Trophoblast cell (in vitro differentiated cells and primary cell): ENCODE measurements at regions not wholly inside any gene's neighbourhood (a gene's known extent, or its start where the extent isn't known, plus 50 kb on each side); places are given as distances from the start of the nearest gene placed in this dataset.

Experiments
- DNase-seq, 2 donors: peaks; one replicate each; pipeline ENCODE4 v3.0.0-alpha.2; 2016
- H2AFZ ChIP-seq: 2 replicates; pipeline ENCODE4 v1.6.1; 2013; ENCODE audit warnings: low read length, moderate library complexity, mild to moderate bottlenecking; ENCODE audit not compliant: insufficient read depth, poor library complexity
- H2AK5ac ChIP-seq: 2 replicates; pipeline ENCODE4 v1.6.1; 2013; ENCODE audit warnings: mild to moderate bottlenecking, low read length
- H2BK120ac ChIP-seq: 2 replicates; pipeline ENCODE4 v1.6.1; 2013; ENCODE audit warnings: low read length, mild to moderate bottlenecking, moderate library complexity; ENCODE audit not compliant: insufficient read depth, poor library complexity
- H2BK12ac ChIP-seq: 2 replicates; pipeline ENCODE4 v1.6.1; 2013; ENCODE audit warnings: mild to moderate bottlenecking, low read length, moderate library complexity
- H2BK5ac ChIP-seq: 2 replicates; pipeline ENCODE4 v1.6.1; 2013; ENCODE audit warnings: low read length, low read depth, moderate library complexity, mild to moderate bottlenecking; ENCODE audit not compliant: poor library complexity
- H3K14ac ChIP-seq: 2 replicates; pipeline ENCODE4 v1.6.1; 2013; ENCODE audit warnings: mild to moderate bottlenecking, low read length
- H3K18ac ChIP-seq: 2 replicates; pipeline ENCODE4 v1.6.1; 2013; ENCODE audit warnings: mild to moderate bottlenecking, low read length
- H3K23ac ChIP-seq: 2 replicates; pipeline ENCODE4 v1.6.1; 2013; ENCODE audit warnings: low read length
- H3K27ac ChIP-seq: 2 replicates; pipeline ENCODE4 v1.5.1; 2013; ENCODE audit warnings: low read depth, mild to moderate bottlenecking, inconsistent platforms, low read length, moderate library complexity
- H3K27me3 ChIP-seq: 2 replicates; pipeline ENCODE4 v1.6.1; 2013; ENCODE audit warnings: inconsistent platforms, mild to moderate bottlenecking, low read length, moderate library complexity; ENCODE audit not compliant: insufficient read depth
- H3K36me3 ChIP-seq, 2 experiments: 1 replicate in 1 of 2; 2 replicates in 1 of 2; pipeline ENCODE4 v1.6.1; 2013; ENCODE audit warnings: low read length in 2 of 2, mild to moderate bottlenecking in 2 of 2, moderate library complexity in 1 of 2; ENCODE audit not compliant: insufficient read depth in 2 of 2, control insufficient read depth in 1 of 2
- H3K4ac ChIP-seq: 2 replicates; pipeline ENCODE4 v1.6.1; 2013; ENCODE audit warnings: low read depth, mild to moderate bottlenecking, low read length, moderate library complexity
- H3K4me1 ChIP-seq, 2 experiments: 1 replicate in 1 of 2; 2 replicates in 1 of 2; pipeline ENCODE4 v1.6.1; 2013; ENCODE audit warnings: low read length in 2 of 2, mild to moderate bottlenecking in 2 of 2, moderate library complexity in 1 of 2; ENCODE audit not compliant: insufficient read depth in 2 of 2, control insufficient read depth in 1 of 2
- H3K4me2 ChIP-seq: 2 replicates; pipeline ENCODE4 v1.6.1; 2013; ENCODE audit warnings: inconsistent platforms, mild to moderate bottlenecking, low read length, moderate library complexity
- H3K4me3 ChIP-seq: 2 replicates; pipeline ENCODE4 v1.5.1; 2013; ENCODE audit warnings: mild to moderate bottlenecking, low read depth, low read length, inconsistent platforms
- H3K79me1 ChIP-seq: one replicate; pipeline ENCODE4 v1.6.1; 2013; ENCODE audit warnings: low read length
- H3K79me2 ChIP-seq: 2 replicates; pipeline ENCODE4 v1.6.1; 2013; ENCODE audit warnings: low read length, mild to moderate bottlenecking; ENCODE audit not compliant: control insufficient read depth, insufficient read depth, poor library complexity
- H3K9ac ChIP-seq: 2 replicates; pipeline ENCODE4 v1.6.1; 2013; ENCODE audit warnings: mild to moderate bottlenecking, low read length
- H3K9me3 ChIP-seq: 2 replicates; pipeline ENCODE4 v1.6.1; 2013; ENCODE audit warnings: low read depth, mild to moderate bottlenecking, control low read depth, inconsistent platforms, low read length; ENCODE audit not compliant: insufficient read depth
- H4K12ac ChIP-seq: 2 replicates; pipeline ENCODE4 v1.6.1; 2013; ENCODE audit warnings: low read depth, mild to moderate bottlenecking, low read length, moderate library complexity
- H4K8ac ChIP-seq: 2 replicates; pipeline ENCODE4 v1.6.1; 2013; ENCODE audit warnings: low read depth, mild to moderate bottlenecking, low read length, moderate library complexity
- H4K91ac ChIP-seq: one replicate; pipeline ENCODE4 v1.6.1; 2013; ENCODE audit warnings: low read depth, mild to moderate bottlenecking, low read length, moderate library complexity
- WGBS: extraction: QIAGEN DNeasy Blood & Tissue Kit; methylation state at CpG from one replicate; pipeline ENCODE4 v1.1.7; 2013; ENCODE audit warnings: missing lambda C conversion rate; ENCODE audit not compliant: insufficient read length, insufficient coverage; ENCODE audit errors: extremely low coverage; 5-methylcytosine and 5-hydroxymethylcytosine counted together

- Histone ChIP-seq H4K91ac (no peak overlapping the region), H3K27ac (no peak overlapping the region), H3K9ac (no peak overlapping the region), H2BK120ac (no peak overlapping the region), H3K79me2 (no peaks in the 10 kb centered on the region), H2BK5ac (no peak overlapping the region), H3K9me3 (peaks cover 4% of the 10 kb centered on the region), H2BK12ac (no peak overlapping the region), H3K4ac (no peak overlapping the region), H3K4me1 (peaks cover 21 to 35% of the 10 kb centered on the region in 2 experiments), H4K8ac (no peak overlapping the region), H3K4me2 (no peak overlapping the region), H3K36me3 (no peaks in the 10 kb centered on the region), H3K14ac (no peak overlapping the region), H3K18ac (no peak overlapping the region), H2AFZ (no peak overlapping the region), H3K23ac (no peak overlapping the region), H3K79me1 (peaks cover 2% of the 10 kb centered on the region), H3K4me3 (no peak overlapping the region), H2AK5ac (no peak overlapping the region), H4K12ac (no peak overlapping the region), H3K27me3 (no peaks in the 10 kb centered on the region)
- no peak for DNase-seq
- WGBS: no CpG with 5 or more reads among the region's 6 CpGs
These were observed 789.0 kb upstream of the RAB6C start for GRCh38 chr2:129190494-129190893.

- Histone ChIP-seq H2AK5ac (no peak overlapping the region), H3K9me3 (peaks cover 4% of the 10 kb centered on the region), H3K79me1 (peaks cover 2% of the 10 kb centered on the region), H4K91ac (peak overlapping the region; percentile 62), H2BK120ac (peak overlapping the region; percentile 26), H2BK12ac (no peak overlapping the region), H3K9ac (no peak overlapping the region), H3K4ac (no peak overlapping the region), H3K27ac (no peak overlapping the region), H3K36me3 (no peaks in the 10 kb centered on the region), H3K4me1 (peaks cover 21 to 35% of the 10 kb centered on the region in 2 experiments), H3K14ac (peak overlapping the region; percentile 44), H3K79me2 (no peaks in the 10 kb centered on the region), H3K18ac (peak overlapping the region; percentile 41), H3K4me3 (no peak overlapping the region), H2BK5ac (peak overlapping the region; percentile 7), H4K12ac (no peak overlapping the region), H2AFZ (no peak overlapping the region), H3K23ac (no peak overlapping the region), H4K8ac (no peak overlapping the region), H3K4me2 (peak overlapping the region; percentile 12), H3K27me3 (no peaks in the 10 kb centered on the region)
- WGBS: no CpG with 5 or more reads among the region's 4 CpGs
- DNase-seq: peak; percentile 55 to 69
These were observed 787.9 kb upstream of the RAB6C start for GRCh38 chr2:129191530-129191929.

GRCh38 chr2:129192117-129192516 lies 787.3 kb upstream of the RAB6C start:
- H3K27me3 ChIP-seq: no peaks in the 10 kb centered on the region
- H4K12ac ChIP-seq: no peak overlapping the region
- peak overlapping the region; percentile 58 for H2BK12ac ChIP-seq
- H3K23ac ChIP-seq: no peak overlapping the region
- H3K4ac ChIP-seq: no peak overlapping the region
- H4K91ac ChIP-seq: peak overlapping the region; percentile 62
- H3K4me3 ChIP-seq: no peak overlapping the region
- H2BK120ac ChIP-seq: peak overlapping the region; percentile 26
- peak overlapping the region; percentile 41 for H3K18ac ChIP-seq
- H2AFZ ChIP-seq: no peak overlapping the region
- no peak overlapping the region for H4K8ac ChIP-seq
- H3K14ac ChIP-seq: peak overlapping the region; percentile 44
- H3K27ac ChIP-seq: no peak overlapping the region
- peaks cover 4% of the 10 kb centered on the region for H3K9me3 ChIP-seq
- H2BK5ac ChIP-seq: peak overlapping the region; percentile 16
- no peak for DNase-seq
- no CpG with 5 or more reads among the region's 5 CpGs for WGBS
- H3K36me3 ChIP-seq: no peaks in the 10 kb centered on the region
- peaks cover 21 to 35% of the 10 kb centered on the region in 2 experiments for H3K4me1 ChIP-seq
- no peak overlapping the region for H3K9ac ChIP-seq
- no peak overlapping the region for H3K4me2 ChIP-seq
- H3K79me1 ChIP-seq: peaks cover 2% of the 10 kb centered on the region
- no peaks in the 10 kb centered on the region for H3K79me2 ChIP-seq
- peak overlapping the region; percentile 38 for H2AK5ac ChIP-seq

GRCh38 chr2:129192841-129193253 lies 786.6 kb upstream of the RAB6C start:
- Histone ChIP-seq H2BK5ac (no peak overlapping the region), H3K4me2 (no peak overlapping the region), H4K91ac (peak overlapping the region; percentile 29), H2AK5ac (peak overlapping the region; percentile 37), H3K4ac (no peak overlapping the region), H3K9ac (no peak overlapping the region), H3K14ac (no peak overlapping the region), H3K36me3 (no peaks in the 10 kb centered on the region), H3K18ac (no peak overlapping the region), H4K8ac (no peak overlapping the region), H3K27me3 (no peaks in the 10 kb centered on the region), H3K27ac (no peak overlapping the region), H4K12ac (no peak overlapping the region), H3K79me2 (no peaks in the 10 kb centered on the region), H2BK120ac (peak overlapping the region; percentile 14), H3K79me1 (peaks cover 2% of the 10 kb centered on the region), H2BK12ac (peak overlapping the region; percentile 27), H3K4me1 (peaks cover 21 to 35% of the 10 kb centered on the region in 2 experiments), H3K23ac (no peak overlapping the region), H3K9me3 (peaks cover 4% of the 10 kb centered on the region), H3K4me3 (no peak overlapping the region), H2AFZ (no peak overlapping the region)
- no CpG with 5 or more reads among the region's 8 CpGs for WGBS
- DNase-seq: no peak
